ENCODE measurements at regions not wholly inside any gene's neighbourhood (a gene's known extent, or its start where the extent isn't known, plus 50 kb on each side); places are given as distances from the start of the nearest gene placed in this dataset.

DNA sequence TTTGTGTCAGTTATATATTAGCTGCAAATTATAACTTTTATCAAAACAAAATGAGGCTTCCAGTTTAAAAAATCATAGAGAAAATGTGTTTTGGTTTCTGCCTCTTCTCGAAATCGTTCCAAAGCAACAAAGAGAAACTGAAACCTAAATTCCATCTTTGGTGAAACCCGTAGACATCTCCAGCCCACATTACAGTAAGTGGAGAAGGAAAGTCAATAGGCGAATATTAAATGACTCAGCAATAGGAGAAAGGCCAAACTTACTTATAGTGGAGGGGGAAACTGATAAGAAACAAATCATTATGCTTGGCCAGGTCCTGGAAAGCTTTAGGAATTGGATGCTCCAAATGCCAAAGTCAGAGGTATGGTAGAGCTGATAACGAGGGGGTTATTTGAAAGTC, 103.0 kb upstream of the SHISA6 start:
- TF ChIP-seq, protein P1, sequence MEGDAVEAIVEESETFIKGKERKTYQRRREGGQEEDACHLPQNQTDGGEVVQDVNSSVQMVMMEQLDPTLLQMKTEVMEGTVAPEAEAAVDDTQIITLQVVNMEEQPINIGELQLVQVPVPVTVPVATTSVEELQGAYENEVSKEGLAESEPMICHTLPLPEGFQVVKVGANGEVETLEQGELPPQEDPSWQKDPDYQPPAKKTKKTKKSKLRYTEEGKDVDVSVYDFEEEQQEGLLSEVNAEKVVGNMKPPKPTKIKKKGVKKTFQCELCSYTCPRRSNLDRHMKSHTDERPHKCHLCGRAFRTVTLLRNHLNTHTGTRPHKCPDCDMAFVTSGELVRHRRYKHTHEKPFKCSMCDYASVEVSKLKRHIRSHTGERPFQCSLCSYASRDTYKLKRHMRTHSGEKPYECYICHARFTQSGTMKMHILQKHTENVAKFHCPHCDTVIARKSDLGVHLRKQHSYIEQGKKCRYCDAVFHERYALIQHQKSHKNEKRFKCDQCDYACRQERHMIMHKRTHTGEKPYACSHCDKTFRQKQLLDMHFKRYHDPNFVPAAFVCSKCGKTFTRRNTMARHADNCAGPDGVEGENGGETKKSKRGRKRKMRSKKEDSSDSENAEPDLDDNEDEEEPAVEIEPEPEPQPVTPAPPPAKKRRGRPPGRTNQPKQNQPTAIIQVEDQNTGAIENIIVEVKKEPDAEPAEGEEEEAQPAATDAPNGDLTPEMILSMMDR (IDR thresholded peaks at IDR 0.05) = no peak
- no peak for TF ChIP-seq POLR2AphosphoS5 (IDR thresholded peaks at IDR 0.05)
- no peak for TF ChIP-seq POLR2A (IDR thresholded peaks at IDR 0.05)
- no peak for TF ChIP-seq EP300 (IDR thresholded peaks at IDR 0.05)

Measured in stomach (tissue), 4 donors.